GM18909 (cell line): ENCODE measurements at regions not wholly inside any gene's neighbourhood (a gene's known extent, or its start where the extent isn't known, plus 50 kb on each side); places are given as distances from the start of the nearest gene placed in this dataset.

Experiments
- ATAC-seq: cut with Tn5 transposase; IDR thresholded peaks from one replicate; pipeline ENCODE4 v1.9.1; 2021; ENCODE audit warnings: mild to moderate bottlenecking; ENCODE audit not compliant: unreplicated experiment, poor library complexity

GRCh38 chr6:113291751-113292445, 565.2 kb upstream of the MARCKS start:
- ATAC-seq, result no peak

GRCh38 chr6:113292646-113293422, 564.3 kb upstream of the MARCKS start:
- ATAC-seq, result peak; percentile 82

- ATAC-seq, result no peak
These were observed 563.8 kb upstream of the MARCKS start for GRCh38 chr6:113293423-113293740.

GRCh38 chr6:113299531-113299930, 557.6 kb upstream of the MARCKS start:
- ATAC-seq, result no peak

GRCh38 chr6:113301651-113302050, 555.5 kb upstream of the MARCKS start:
- ATAC-seq, result no peak

- no peak for ATAC-seq
These were observed 553.0 kb upstream of the MARCKS start for GRCh38 chr6:113304116-113304515.

- peak; percentile 98 for ATAC-seq
These were observed 550.5 kb upstream of the MARCKS start for GRCh38 chr6:113306552-113307145.

- no peak for ATAC-seq
These were observed 548.9 kb upstream of the MARCKS start for GRCh38 chr6:113308266-113308665.

GRCh38 chr6:113313841-113314240, 543.3 kb upstream of the MARCKS start:
- no peak for ATAC-seq

- ATAC-seq, result no peak
These were observed 542.0 kb upstream of the MARCKS start for GRCh38 chr6:113315165-113315564.

GRCh38 chr6:113315879-113316278, 541.3 kb upstream of the MARCKS start:
- ATAC-seq, result no peak

- no peak for ATAC-seq
These were observed 539.7 kb upstream of the MARCKS start for GRCh38 chr6:113317442-113317841.

- no peak for ATAC-seq
These were observed 539.1 kb upstream of the MARCKS start for GRCh38 chr6:113317891-113318574.

GRCh38 chr6:113318575-113318917, 538.6 kb upstream of the MARCKS start:
- ATAC-seq, result no peak

GRCh38 chr6:113320653-113321052, 536.5 kb upstream of the MARCKS start:
- ATAC-seq, result no peak

GRCh38 chr6:113326781-113327180, 530.4 kb upstream of the MARCKS start:
- ATAC-seq, result no peak

GRCh38 chr6:113328886-113329381, 528.2 kb upstream of the MARCKS start:
- no peak for ATAC-seq

- ATAC-seq, result no peak
These were observed 527.1 kb upstream of the MARCKS start for GRCh38 chr6:113329942-113330635.

GRCh38 chr6:113330636-113330946, 526.6 kb upstream of the MARCKS start:
- ATAC-seq, result no peak

- ATAC-seq, result no peak
These were observed 526.1 kb upstream of the MARCKS start for GRCh38 chr6:113331021-113331420.

GRCh38 chr6:113338644-113339043, 518.5 kb upstream of the MARCKS start:
- ATAC-seq, result no peak
